ENCODE measurements at regions not wholly inside any gene's neighbourhood (a gene's known extent, or its start where the extent isn't known, plus 50 kb on each side); places are given as distances from the start of the nearest gene placed in this dataset.
"Not testable (repeated sequence)": the region's sequence is repeated elsewhere in the genome, so short reads cannot be mapped to it uniquely, and the experiment has no call there.

DNA sequence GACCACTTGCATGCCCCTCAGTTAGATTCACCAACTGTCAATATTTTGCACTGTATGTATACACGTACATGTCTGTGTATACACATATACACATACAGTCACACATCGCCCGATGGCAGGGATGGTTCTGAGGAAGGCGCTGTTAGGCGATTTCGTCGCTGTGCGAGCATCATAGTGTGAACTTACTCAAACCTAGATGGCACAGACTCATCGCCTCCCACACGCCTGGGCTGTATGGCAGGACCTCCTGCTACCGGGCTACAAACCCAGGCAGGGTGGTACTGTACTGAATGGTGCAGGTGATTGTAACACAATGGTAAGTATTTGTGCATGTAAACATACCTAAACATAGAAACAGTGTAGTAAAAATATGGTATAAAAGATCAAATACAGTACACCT lies 57.2 kb upstream of the LRPAP1 start:
- not testable (repeated sequence) for FAIRE-seq; H3K36me3 ChIP-seq (ENCODE audit: control insufficient read depth in 2 of 2, extremely low read depth in 1 of 2, insufficient read depth in 2 of 2, low read length in 2 of 2)

GRCh38 chr4:3588517-3589194 lies 56.4 kb upstream of the LRPAP1 start:
- H3K9me3 ChIP-seq (replicated peaks; ENCODE audit: control insufficient read depth, insufficient read depth, low read length); FAIRE-seq; H3K4me1 ChIP-seq (ENCODE audit: control insufficient read depth, extremely low read depth, insufficient read depth, low read length); H2AFZ ChIP-seq (ENCODE audit: low read depth, low read length); POLR2A ChIA-PET; H3K9ac ChIP-seq (replicated peaks; ENCODE audit: extremely low read depth, insufficient read depth, low read length); H3K79me2 ChIP-seq (ENCODE audit: control insufficient read depth, insufficient read depth, low read length); H3K36me3 ChIP-seq (ENCODE audit: control insufficient read depth in 2 of 2, extremely low read depth in 1 of 2, insufficient read depth in 2 of 2, low read length in 2 of 2); H3K9me1 ChIP-seq (replicated peaks; ENCODE audit: control insufficient read depth, extremely low read depth, insufficient read depth, low read length); DNase-seq (ENCODE audit: low read depth, low spot score); H3K4me2 ChIP-seq (ENCODE audit: insufficient read depth, low read length); H3K27me3 ChIP-seq (ENCODE audit: control insufficient read depth in 2 of 2, insufficient read depth in 2 of 2, low read length in 2 of 2); H3K4me3 ChIP-seq (replicated peaks in 1 of 3; ENCODE audit: insufficient read depth in 1 of 3, low read depth in 1 of 3, low read length in 3 of 3); H3K27ac ChIP-seq (ENCODE audit: insufficient read depth, low read depth, low read length); H4K20me1 ChIP-seq (replicated peaks; ENCODE audit: control insufficient read depth, extremely low read depth, insufficient read depth, low read length); dilution Hi-C loops (cut with MboI; ENCODE audit: extremely low pct_ligation_motif_present, low sequenced_read_pairs); BruUV-seq (replicated peaks); CTCF ChIA-PET; intact Hi-C loops (cut with micrococcal nuclease): not testable (repeated sequence)

More for the DNA sequence above, 57.2 kb upstream of the LRPAP1 start:
- BruUV-seq (replicated peaks); H3K4me2 ChIP-seq (ENCODE audit: insufficient read depth, low read length); H3K79me2 ChIP-seq (ENCODE audit: control insufficient read depth, insufficient read depth, low read length); H3K4me1 ChIP-seq (ENCODE audit: control insufficient read depth, extremely low read depth, insufficient read depth, low read length); H4K20me1 ChIP-seq (replicated peaks; ENCODE audit: control insufficient read depth, extremely low read depth, insufficient read depth, low read length); DNase-seq (ENCODE audit: low read depth, low spot score); H2AFZ ChIP-seq (ENCODE audit: low read depth, low read length); POLR2A ChIA-PET; H3K27me3 ChIP-seq (ENCODE audit: control insufficient read depth in 2 of 2, insufficient read depth in 2 of 2, low read length in 2 of 2); H3K9ac ChIP-seq (replicated peaks; ENCODE audit: extremely low read depth, insufficient read depth, low read length); H3K9me1 ChIP-seq (replicated peaks; ENCODE audit: control insufficient read depth, extremely low read depth, insufficient read depth, low read length); H3K9me3 ChIP-seq (replicated peaks; ENCODE audit: control insufficient read depth, insufficient read depth, low read length); H3K27ac ChIP-seq (ENCODE audit: insufficient read depth, low read depth, low read length); intact Hi-C loops (cut with micrococcal nuclease); dilution Hi-C loops (cut with MboI; ENCODE audit: extremely low pct_ligation_motif_present, low sequenced_read_pairs); H3K4me3 ChIP-seq (replicated peaks in 1 of 3; ENCODE audit: insufficient read depth in 1 of 3, low read depth in 1 of 3, low read length in 3 of 3); CTCF ChIA-PET: not testable (repeated sequence)

GRCh38 chr4:3586596-3586995 lies 54.4 kb upstream of the LRPAP1 start:
- POLR2A ChIA-PET; intact Hi-C loops (cut with micrococcal nuclease); H3K9me3 ChIP-seq (replicated peaks; ENCODE audit: control insufficient read depth, insufficient read depth, low read length); H4K20me1 ChIP-seq (replicated peaks; ENCODE audit: control insufficient read depth, extremely low read depth, insufficient read depth, low read length); H3K79me2 ChIP-seq (ENCODE audit: control insufficient read depth, insufficient read depth, low read length); H3K36me3 ChIP-seq (ENCODE audit: control insufficient read depth in 2 of 2, extremely low read depth in 1 of 2, insufficient read depth in 2 of 2, low read length in 2 of 2); H3K4me2 ChIP-seq (ENCODE audit: insufficient read depth, low read length); CTCF ChIA-PET; H3K27ac ChIP-seq (ENCODE audit: insufficient read depth, low read depth, low read length); H3K4me1 ChIP-seq (ENCODE audit: control insufficient read depth, extremely low read depth, insufficient read depth, low read length); H2AFZ ChIP-seq (ENCODE audit: low read depth, low read length); H3K27me3 ChIP-seq (ENCODE audit: control insufficient read depth in 2 of 2, insufficient read depth in 2 of 2, low read length in 2 of 2); dilution Hi-C loops (cut with MboI; ENCODE audit: extremely low pct_ligation_motif_present, low sequenced_read_pairs); FAIRE-seq; DNase-seq (ENCODE audit: low read depth, low spot score); H3K9me1 ChIP-seq (replicated peaks; ENCODE audit: control insufficient read depth, extremely low read depth, insufficient read depth, low read length); BruUV-seq (replicated peaks); H3K4me3 ChIP-seq (replicated peaks in 1 of 3; ENCODE audit: insufficient read depth in 1 of 3, low read depth in 1 of 3, low read length in 3 of 3); H3K9ac ChIP-seq (replicated peaks; ENCODE audit: extremely low read depth, insufficient read depth, low read length): not testable (repeated sequence)

DNA sequence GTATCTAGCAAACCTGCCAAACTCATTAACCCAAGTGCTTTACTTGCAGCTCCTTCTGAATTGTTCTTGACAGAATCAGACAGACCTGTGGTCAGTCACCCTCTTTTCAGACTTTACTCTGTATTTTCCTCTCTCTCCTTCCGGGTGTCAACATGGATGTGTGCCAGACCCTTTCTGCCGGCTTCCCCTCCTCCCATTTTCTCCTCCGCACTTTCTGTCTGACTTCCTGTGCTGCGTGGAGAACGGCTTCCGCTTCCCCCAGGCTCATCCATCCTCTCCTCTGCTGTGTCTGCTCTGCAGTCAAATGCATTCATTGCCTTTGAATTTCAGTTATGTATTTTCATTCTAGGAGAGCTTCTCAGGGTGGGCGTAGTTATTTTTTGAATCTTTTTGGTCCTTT lies 53.3 kb upstream of the LRPAP1 start:
- H3K9me3 ChIP-seq (replicated peaks; ENCODE audit: control insufficient read depth, insufficient read depth, low read length); H3K27ac ChIP-seq (ENCODE audit: insufficient read depth, low read depth, low read length); H3K36me3 ChIP-seq (ENCODE audit: control insufficient read depth in 2 of 2, extremely low read depth in 1 of 2, insufficient read depth in 2 of 2, low read length in 2 of 2); FAIRE-seq; H2AFZ ChIP-seq (ENCODE audit: low read depth, low read length); H3K9me1 ChIP-seq (replicated peaks; ENCODE audit: control insufficient read depth, extremely low read depth, insufficient read depth, low read length); intact Hi-C loops (cut with micrococcal nuclease); H3K4me3 ChIP-seq (replicated peaks in 1 of 3; ENCODE audit: insufficient read depth in 1 of 3, low read depth in 1 of 3, low read length in 3 of 3); POLR2A ChIA-PET; H3K79me2 ChIP-seq (ENCODE audit: control insufficient read depth, insufficient read depth, low read length); H3K4me2 ChIP-seq (ENCODE audit: insufficient read depth, low read length); dilution Hi-C loops (cut with MboI; ENCODE audit: extremely low pct_ligation_motif_present, low sequenced_read_pairs); BruUV-seq (replicated peaks); H3K4me1 ChIP-seq (ENCODE audit: control insufficient read depth, extremely low read depth, insufficient read depth, low read length); CTCF ChIA-PET; H3K27me3 ChIP-seq (ENCODE audit: control insufficient read depth in 2 of 2, insufficient read depth in 2 of 2, low read length in 2 of 2); H4K20me1 ChIP-seq (replicated peaks; ENCODE audit: control insufficient read depth, extremely low read depth, insufficient read depth, low read length); DNase-seq (ENCODE audit: low read depth, low spot score); H3K9ac ChIP-seq (replicated peaks; ENCODE audit: extremely low read depth, insufficient read depth, low read length): not testable (repeated sequence)

Measured in endothelial cell of umbilical vein (primary cell).